ENCODE measurements at regions not wholly inside any gene's neighbourhood (a gene's known extent, or its start where the extent isn't known, plus 50 kb on each side); places are given as distances from the start of the nearest gene placed in this dataset.

DNA sequence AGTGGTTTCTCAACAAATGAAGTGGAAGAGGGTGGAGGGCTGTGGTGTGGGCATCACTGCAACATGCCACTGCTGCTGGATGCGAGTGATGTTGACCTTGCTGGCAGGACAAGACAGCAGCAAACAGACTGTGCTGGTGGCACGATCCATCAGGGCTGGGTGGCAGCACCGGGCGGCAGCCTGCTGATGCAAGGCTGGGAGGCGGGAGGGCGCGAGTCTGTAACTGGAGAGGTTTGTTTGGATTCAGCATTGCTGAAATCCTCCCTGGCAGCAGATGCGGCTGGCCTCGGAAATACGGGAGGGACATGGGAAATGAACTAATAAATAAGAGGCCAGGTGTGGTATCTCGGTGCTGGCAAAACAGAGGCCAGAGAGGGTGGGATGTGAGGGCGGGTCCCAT is 224.2 kb downstream of the ENGASE start:
- TF ChIP-seq CTCF (IDR thresholded peaks at IDR 0.05 in 8 of 11, conservative IDR thresholded peaks at IDR 0.05 in 3 of 11) (no peak), POLR2AphosphoS5 (IDR thresholded peaks at IDR 0.05) (no peak)
